ENCODE measurements at regions not wholly inside any gene's neighbourhood (a gene's known extent, or its start where the extent isn't known, plus 50 kb on each side); places are given as distances from the start of the nearest gene placed in this dataset.
"Not testable (repeated sequence)": the region's sequence is repeated elsewhere in the genome, so short reads cannot be mapped to it uniquely, and the experiment has no call there.

GRCh38 chr7:12007576-12007975, 175.6 kb upstream of the THSD7A start:
- no peak for DNase-seq

- DNase-seq, result no peak
Observed at GRCh38 chr7:12013983-12014382, 182.0 kb upstream of the THSD7A start.

GRCh38 chr7:12016439-12016838, 184.4 kb upstream of the THSD7A start:
- no peak for DNase-seq

- DNase-seq, result no peak
Observed at GRCh38 chr7:12017046-12017445, 185.0 kb upstream of the THSD7A start.

- not testable (repeated sequence) for DNase-seq
Observed at GRCh38 chr7:12022011-12022410, 189.1 kb upstream of the TMEM106B start.

- DNase-seq, result no peak
Observed at GRCh38 chr7:12025246-12025645, 185.8 kb upstream of the TMEM106B start.

- no peak for DNase-seq
Observed at GRCh38 chr7:12028508-12028907, 182.6 kb upstream of the TMEM106B start.

- no peak for DNase-seq
Observed at GRCh38 chr7:12030116-12030515, 181.0 kb upstream of the TMEM106B start.

GRCh38 chr7:12031186-12031585, 179.9 kb upstream of the TMEM106B start:
- no peak for DNase-seq

- DNase-seq, result no peak
Observed at GRCh38 chr7:12031638-12032037, 179.5 kb upstream of the TMEM106B start.

- no peak for DNase-seq
Observed at GRCh38 chr7:12032146-12032545, 178.9 kb upstream of the TMEM106B start.

GRCh38 chr7:12043457-12043856, 167.6 kb upstream of the TMEM106B start:
- not testable (repeated sequence) for DNase-seq

- DNase-seq, result no peak
Observed at GRCh38 chr7:12052211-12052610, 158.9 kb upstream of the TMEM106B start.

GRCh38 chr7:12053561-12053960, 157.5 kb upstream of the TMEM106B start:
- no peak for DNase-seq

GRCh38 chr7:12054830-12055229, 156.3 kb upstream of the TMEM106B start:
- no peak for DNase-seq

- DNase-seq, result no peak
Observed at GRCh38 chr7:12056381-12056780, 154.7 kb upstream of the TMEM106B start.

- no peak for DNase-seq
Observed at GRCh38 chr7:12056977-12057376, 154.1 kb upstream of the TMEM106B start.

GRCh38 chr7:12062062-12062461, 149.0 kb upstream of the TMEM106B start:
- DNase-seq, result peak in 1 of 2 donors; percentile 7

- no peak for DNase-seq
Observed at GRCh38 chr7:12064586-12065127, 146.4 kb upstream of the TMEM106B start.

GRCh38 chr7:12066004-12066403, 145.1 kb upstream of the TMEM106B start:
- DNase-seq, result no peak

- no peak for DNase-seq
Observed at GRCh38 chr7:12066521-12066920, 144.6 kb upstream of the TMEM106B start.

GRCh38 chr7:12067156-12067831, 143.8 kb upstream of the TMEM106B start:
- peak; percentile 57 to 73 for DNase-seq

GRCh38 chr7:12069757-12070156, 141.3 kb upstream of the TMEM106B start:
- DNase-seq, result no peak

GRCh38 chr7:12074889-12075288, 136.2 kb upstream of the TMEM106B start:
- no peak for DNase-seq

GRCh38 chr7:12080006-12080405, 131.1 kb upstream of the TMEM106B start:
- DNase-seq, result no peak
